ENCODE measurements at regions not wholly inside any gene's neighbourhood (a gene's known extent, or its start where the extent isn't known, plus 50 kb on each side); places are given as distances from the start of the nearest gene placed in this dataset.

DNA sequence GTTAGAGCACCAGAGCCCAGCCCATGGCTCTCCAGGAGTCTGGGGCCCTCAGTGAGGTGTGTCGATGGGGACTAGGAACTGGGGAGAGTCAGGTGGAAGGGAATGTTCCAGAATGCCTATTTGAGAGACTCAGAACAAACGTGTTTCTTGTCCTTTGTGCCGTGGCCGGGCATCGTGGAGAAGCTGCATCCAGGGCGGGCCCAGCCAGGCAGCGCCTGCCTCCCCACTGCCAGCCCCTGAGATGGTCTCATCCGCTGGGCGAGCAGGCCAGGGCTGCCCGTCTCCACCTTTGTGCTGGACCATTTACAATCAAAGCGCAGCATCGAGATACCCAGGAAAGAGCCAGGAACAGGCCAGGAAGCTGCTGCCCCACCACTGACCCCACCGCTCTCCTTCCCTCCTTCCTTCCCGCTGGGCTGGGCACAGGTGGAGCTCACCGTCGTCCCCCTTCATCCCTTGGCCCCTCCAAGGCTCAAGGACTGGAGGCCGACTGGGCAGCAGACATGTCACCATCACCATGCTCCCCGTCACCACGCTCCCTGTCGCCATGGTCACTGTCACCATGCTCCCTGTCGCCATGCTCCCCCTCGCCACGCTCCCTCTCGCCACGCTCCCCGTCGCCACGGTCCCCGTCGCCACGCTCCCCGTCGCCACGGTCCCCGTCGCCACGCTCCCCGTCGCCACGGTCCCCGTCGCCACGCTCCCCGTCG, 71.1 kb upstream of the ADGRA1 start:
- TF ChIP-seq POLR2A (IDR thresholded peaks at IDR 0.05) (no peak), EP300 (IDR thresholded peaks at IDR 0.05) (no peak)
- TF ChIP-seq, protein P1, sequence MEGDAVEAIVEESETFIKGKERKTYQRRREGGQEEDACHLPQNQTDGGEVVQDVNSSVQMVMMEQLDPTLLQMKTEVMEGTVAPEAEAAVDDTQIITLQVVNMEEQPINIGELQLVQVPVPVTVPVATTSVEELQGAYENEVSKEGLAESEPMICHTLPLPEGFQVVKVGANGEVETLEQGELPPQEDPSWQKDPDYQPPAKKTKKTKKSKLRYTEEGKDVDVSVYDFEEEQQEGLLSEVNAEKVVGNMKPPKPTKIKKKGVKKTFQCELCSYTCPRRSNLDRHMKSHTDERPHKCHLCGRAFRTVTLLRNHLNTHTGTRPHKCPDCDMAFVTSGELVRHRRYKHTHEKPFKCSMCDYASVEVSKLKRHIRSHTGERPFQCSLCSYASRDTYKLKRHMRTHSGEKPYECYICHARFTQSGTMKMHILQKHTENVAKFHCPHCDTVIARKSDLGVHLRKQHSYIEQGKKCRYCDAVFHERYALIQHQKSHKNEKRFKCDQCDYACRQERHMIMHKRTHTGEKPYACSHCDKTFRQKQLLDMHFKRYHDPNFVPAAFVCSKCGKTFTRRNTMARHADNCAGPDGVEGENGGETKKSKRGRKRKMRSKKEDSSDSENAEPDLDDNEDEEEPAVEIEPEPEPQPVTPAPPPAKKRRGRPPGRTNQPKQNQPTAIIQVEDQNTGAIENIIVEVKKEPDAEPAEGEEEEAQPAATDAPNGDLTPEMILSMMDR (IDR thresholded peaks at IDR 0.05), result no peak
- intact Hi-C loops (cut with DNase I), result no loop called here
- Histone ChIP-seq H3K4me1 (ENCODE audit: insufficient read depth) (no peaks in the 10 kb centered on the region), H3K4me3 (no peak overlapping the region), H3K27ac (no peak overlapping the region), H3K27me3 (no peaks in the 10 kb centered on the region), H3K9me3 (no peaks in the 10 kb centered on the region), H3K36me3 (no peaks in the 10 kb centered on the region)
- DNase-seq, result no peak
- 87 to 95% (median 92%) methylated on average over 45 of the region's 45 CpGs for WGBS, 3 donors

DNA sequence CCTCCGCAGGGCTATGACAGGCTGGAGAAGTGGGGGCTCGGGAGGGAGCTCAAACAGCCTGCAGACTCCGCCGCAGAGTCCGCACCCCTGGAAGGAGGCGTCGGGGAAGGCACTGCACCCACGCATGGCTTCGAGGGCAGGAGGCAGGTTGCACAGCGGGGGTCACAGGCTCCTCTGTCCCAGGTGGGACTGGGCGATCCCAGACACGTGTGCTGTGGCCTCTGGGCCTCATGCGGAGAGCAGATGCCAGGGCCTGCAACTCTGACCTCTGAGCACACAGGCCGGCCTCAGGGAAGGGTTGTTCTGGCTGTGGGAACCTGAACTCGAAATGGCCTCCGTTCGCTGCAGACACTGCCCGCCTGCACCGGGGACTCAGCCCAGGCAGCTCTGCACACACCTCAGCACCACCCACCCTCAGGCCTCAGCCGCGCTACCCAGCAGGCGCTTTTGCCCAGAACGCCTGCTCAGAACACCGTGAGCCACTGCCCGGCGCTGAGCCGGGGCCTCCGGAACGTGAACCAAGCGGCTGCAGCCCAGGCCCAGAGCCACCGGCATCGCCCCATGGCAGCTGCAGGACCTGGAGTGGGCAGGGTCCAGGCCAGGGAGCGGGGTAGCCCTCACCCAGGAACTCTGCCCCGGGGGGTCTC, 71.8 kb upstream of the ADGRA1 start:
- H3K9me3 ChIP-seq, result no peaks in the 10 kb centered on the region
- 86 to 90% (median 87%) methylated on average over 22 to 34 of the region's 34 CpGs for WGBS, 3 donors
- no peaks in the 10 kb centered on the region for H3K36me3 ChIP-seq
- H3K27ac ChIP-seq, result no peak overlapping the region
- no peaks in the 10 kb centered on the region for H3K27me3 ChIP-seq
- TF ChIP-seq, protein P1 (IDR thresholded peaks at IDR 0.05), result no peak
- TF ChIP-seq EP300 (IDR thresholded peaks at IDR 0.05) (no peak), POLR2A (IDR thresholded peaks at IDR 0.05) (no peak)
- intact Hi-C loops (cut with DNase I), result no loop called here
- no peak overlapping the region for H3K4me3 ChIP-seq
- H3K4me1 ChIP-seq (ENCODE audit: insufficient read depth), result no peaks in the 10 kb centered on the region
- no peak for DNase-seq

DNA sequence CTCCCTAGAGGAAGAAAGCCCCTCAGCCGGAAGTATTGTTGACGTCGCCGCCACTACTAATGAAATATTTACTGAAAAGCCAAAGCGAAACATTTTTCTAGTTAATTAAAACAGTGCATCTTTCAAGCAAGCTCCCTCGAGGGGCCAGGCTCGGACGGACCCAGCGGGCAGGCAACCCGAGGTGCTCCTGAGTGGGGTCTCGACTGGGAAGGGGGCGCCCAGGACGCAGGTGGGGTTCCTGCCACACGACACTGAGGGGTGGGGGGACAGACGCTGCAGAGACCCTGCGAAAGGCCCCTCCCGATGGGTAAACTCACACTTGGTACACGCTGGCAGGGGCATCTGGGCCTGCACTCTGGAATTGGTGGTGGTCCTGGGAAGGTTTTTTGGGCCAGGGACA, 72.4 kb upstream of the ADGRA1 start:
- Histone ChIP-seq H3K27me3 (no peaks in the 10 kb centered on the region), H3K4me1 (ENCODE audit: insufficient read depth) (no peaks in the 10 kb centered on the region), H3K36me3 (no peaks in the 10 kb centered on the region), H3K4me3 (no peak overlapping the region), H3K27ac (no peak overlapping the region), H3K9me3 (no peaks in the 10 kb centered on the region)
- no peak for DNase-seq
- TF ChIP-seq EP300 (IDR thresholded peaks at IDR 0.05) (no peak), POLR2A (IDR thresholded peaks at IDR 0.05) (no peak)
- TF ChIP-seq, protein P1 (IDR thresholded peaks at IDR 0.05), result no peak
- intact Hi-C loops (cut with DNase I), result no loop called here
- WGBS, 3 donors, result 79 to 86% (median 80%) methylated on average over 18 of the region's 18 CpGs

DNA sequence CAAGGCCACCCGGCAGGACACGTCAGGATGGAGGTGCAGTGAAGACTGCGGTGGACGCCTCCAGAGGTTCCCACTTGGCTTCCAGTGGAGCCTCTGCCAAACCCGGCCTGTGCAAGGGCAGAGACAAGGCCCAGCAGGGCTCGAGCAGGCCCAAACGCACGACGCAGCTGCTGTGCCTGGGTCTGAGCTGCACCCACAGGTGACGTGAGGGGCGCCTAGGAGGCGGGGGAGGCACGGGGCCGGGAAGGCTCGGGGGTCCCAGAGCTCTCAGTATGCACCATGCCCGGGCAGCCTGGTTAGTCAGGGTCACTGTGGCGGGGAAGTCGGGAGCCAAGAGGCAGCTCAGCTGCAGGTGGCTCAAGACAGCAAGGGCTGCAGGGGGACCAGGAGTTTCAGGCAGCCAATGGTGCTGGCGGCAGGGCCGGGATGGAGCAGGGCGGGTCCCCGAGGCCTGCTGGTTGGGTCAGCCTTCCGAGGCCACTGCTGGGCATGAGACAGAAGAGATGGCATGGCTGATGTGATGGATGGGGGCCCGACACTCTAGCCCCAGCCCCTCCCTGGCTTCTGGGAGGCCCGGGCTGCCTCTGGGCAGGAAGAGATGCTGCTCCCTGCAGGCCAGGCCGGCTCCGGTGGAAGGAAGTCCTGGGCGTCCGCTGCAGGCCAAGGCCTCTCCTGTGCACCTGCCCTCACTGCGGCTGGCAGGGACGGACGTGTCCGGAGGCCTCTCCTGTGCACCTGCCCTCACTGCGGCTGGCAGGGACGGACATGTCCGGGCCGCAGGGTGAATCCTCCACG, 72.2 kb upstream of the CFAP46 start:
- intact Hi-C loops (cut with DNase I), result no loop called here
- no peaks in the 10 kb centered on the region for H3K9me3 ChIP-seq

More for the DNA sequence above, 72.2 kb upstream of the CFAP46 start:
- TF ChIP-seq, protein P1 (IDR thresholded peaks at IDR 0.05), result no peak
- TF ChIP-seq POLR2A (IDR thresholded peaks at IDR 0.05) (no peak), EP300 (IDR thresholded peaks at IDR 0.05) (no peak)
- Histone ChIP-seq H3K27ac (no peak overlapping the region), H3K27me3 (no peaks in the 10 kb centered on the region), H3K36me3 (no peaks in the 10 kb centered on the region), H3K4me3 (no peak overlapping the region), H3K4me1 (ENCODE audit: insufficient read depth) (no peaks in the 10 kb centered on the region)
- WGBS, 3 donors, result 79 to 88% (median 86%) methylated on average over 34 to 38 of the region's 38 CpGs
- no peak for DNase-seq

Measured in ovary (tissue), 7 donors.